GM04503 (cell line): ENCODE measurements at regions not wholly inside any gene's neighbourhood (a gene's known extent, or its start where the extent isn't known, plus 50 kb on each side); places are given as distances from the start of the nearest gene placed in this dataset.
"Not testable (repeated sequence)": the region's sequence is repeated elsewhere in the genome, so short reads cannot be mapped to it uniquely, and the experiment has no call there.

Experiments used
- DNase-seq: peaks from one replicate; pipeline ENCODE4 v3.0.0-alpha.2; 2012; ENCODE audit warnings: low read depth

DNA sequence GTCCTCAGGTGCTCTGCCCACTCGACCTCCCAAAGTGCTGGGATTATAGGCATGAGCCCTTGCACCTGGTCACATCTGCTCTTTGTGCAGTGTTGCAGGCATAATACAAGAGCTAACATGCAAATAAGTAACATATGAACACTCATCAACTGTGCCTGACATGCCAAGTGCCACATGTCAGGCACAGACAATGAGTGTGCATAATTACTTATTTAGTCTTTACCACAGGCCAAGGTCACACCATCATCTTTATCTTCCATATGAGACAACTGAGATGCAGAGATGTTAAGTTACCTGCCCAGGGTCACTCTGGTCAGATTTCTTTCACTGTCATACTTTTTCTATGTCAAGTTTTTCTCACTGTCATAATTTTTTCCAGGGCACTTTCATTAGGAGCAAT, 126.1 kb downstream of the PPIAL4G start:
- no peak for DNase-seq

DNA sequence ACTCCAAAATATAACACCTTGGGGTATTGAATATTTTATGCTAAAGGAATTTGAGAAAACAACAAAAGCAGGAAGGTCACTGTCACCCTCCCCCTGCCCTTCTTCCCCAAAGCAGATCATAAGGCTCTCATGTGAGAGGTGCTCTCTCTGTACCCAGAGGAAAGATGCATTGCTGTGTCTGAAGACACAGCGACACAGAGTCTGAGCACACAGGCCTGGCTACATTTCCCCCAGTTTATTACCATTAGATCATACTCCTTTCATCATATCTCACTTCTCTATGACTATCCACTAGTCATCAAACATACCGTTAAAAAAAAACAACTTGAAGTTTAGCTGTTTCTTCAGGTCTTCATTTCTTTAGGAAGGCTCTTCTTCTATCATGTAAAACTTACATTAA, 127.1 kb downstream of the PPIAL4G start:
- no peak for DNase-seq

DNA sequence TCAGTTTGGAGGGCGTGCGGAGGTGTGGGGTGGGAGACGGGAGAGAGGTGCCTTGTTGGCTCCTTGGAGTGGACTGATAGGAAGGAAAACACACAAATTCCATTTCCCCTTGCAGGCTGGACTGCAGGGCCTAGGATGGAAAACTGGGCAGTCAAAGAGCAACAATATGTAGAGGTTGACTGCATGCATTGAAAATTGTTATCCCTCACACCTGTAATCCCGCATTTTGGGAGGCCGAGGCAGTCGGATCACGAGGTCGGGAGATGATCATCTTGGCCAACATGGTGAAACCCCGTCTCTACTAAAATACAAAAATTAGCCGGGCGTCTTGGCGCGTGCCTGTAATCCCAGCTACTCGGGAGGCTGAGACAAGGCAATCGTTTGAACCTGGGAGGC, 128.2 kb downstream of the PPIAL4G start:
- no peak for DNase-seq

DNA sequence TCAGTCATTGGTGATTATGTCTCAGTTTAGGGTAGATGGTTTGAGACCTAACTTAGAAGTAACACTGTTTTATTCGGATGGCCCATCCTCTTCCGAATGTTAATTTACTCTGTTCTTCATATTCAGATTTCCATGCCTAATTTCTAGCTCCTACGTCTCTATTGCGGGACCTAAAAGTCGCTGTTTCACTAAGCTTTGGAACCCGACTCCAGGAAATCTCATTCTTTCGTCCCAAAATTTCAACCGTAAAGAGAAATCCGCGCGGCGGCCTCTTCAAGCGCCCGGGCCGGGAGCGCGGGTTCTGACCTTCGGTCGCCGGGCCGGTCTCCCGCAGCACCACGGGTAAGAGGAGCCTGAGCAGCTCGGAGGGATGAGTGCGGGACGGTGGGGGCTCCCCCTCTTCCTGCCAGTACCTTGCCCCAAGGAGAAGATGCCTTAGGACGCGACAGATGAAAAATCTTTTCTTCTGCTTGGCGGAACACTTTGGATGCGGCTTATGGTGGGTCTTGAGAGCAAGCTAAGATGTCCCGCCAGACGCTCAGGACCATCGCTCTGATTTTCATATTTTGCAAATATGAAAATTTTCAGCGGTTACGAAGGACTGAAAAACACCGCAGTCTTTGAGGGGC, 128.7 kb downstream of the PPIAL4G start:
- DNase-seq, result no peak

DNA sequence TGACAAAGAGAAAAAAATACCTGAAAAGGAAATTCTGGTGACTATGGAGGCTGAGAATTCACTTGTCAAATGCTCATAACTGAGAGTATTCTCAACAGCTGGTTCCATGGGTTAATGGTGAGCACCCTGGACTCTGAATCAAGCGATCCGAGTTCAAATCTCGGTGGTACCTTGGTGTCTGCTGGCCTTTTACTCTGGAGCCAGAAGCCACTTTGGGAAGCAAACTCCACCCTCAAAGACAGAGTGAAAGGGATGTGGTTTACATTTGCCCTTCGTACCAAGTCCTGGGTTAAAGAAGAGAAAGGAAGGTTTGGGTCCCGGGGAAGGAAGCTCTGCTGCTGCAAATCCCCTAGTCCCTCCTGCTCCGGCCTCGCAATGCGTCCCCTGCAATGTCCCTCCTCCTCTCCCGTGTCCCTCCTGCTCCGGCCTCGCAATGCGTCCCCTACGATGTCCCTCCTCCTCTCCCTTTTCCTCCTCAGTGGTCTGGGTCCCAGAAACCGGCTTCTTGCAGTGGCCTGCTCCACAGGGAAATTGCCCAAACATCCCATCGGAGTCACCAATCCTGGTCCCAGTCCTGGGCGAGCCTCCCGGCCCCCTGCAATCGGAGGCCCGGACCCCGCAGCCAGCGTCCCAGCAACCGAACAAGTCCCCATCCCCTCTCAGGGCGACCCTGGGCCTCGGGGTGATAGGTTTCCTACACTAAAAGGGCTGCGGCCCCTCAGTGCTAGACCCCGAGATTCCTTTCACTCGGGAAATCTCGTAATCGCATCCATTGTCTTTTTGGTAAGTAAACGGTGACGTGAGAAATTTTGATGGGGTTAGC, 129.4 kb downstream of the PPIAL4G start:
- peak; percentile 31 for DNase-seq

DNA sequence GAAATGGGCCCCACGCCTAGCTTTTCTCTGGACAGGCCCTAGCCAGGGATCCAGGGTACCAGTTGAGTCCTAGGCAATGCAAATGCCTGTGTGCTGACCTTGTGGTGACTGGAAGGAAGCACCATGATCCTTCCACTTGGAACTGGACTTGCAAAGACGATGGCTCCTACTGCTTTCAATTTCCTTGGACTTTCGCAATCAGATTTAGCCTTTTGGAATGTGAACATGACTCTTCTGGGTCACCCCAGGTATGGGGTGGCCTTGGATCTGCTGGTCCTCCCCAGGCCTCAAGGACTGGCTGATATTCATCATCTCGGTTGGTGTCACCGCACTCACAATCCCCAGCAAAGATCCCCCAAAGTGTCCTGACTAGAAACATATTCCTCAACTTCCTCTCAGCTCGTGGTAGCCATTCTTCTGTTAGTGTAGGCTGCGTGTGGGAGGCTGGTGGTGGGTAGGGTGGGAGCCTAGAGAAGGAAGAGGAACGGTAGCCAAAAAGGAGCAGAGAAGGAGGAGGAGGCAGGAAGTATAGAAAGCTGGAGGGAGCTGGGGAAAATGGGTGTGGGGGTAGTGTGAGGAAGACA, 130.5 kb downstream of the PPIAL4G start:
- DNase-seq, result no peak

DNA sequence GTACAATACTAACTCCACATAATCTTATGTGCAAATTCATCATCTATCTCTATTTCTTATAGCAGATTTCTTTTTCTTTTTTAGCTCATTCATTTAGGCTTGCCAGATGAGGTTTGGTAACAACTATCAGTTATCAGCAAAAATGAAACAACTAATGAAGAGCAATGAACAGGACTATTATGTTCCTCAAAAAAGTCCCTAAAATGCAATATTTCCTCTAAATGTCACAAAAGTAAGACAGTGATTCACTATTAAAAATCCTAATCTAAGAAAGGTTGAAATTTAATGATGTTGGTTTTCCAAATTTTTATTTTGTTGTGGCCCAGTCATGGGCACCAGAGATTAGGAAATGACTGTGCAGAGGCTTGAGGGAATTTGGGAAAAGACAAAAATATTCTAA, 135.3 kb downstream of the PPIAL4G start:
- DNase-seq, result no peak

DNA sequence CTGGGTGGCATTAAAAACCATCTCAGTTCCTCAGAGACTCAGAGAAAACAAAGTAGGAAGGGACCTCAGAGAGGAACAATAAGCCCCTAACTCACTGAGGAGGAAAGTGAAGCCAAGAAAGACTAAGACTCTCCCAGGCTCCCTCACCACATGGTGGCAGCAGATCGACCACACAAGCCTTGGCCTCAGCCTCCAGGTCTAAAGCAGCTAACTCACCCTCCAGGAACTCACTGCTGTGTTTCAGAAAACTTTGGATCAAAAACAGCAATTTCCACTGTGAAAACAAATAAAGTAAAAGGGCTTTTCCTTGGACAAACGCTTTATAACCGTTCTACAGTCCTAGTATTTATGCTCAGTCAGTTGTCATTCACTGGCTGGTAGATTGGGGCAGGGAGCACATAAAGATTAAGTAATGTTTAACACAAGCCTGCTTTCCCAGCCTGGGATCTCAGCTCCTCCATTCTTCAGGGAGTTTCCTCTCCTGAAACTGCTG, 137.4 kb downstream of the PPIAL4G start:
- DNase-seq, result not testable (repeated sequence)

DNA sequence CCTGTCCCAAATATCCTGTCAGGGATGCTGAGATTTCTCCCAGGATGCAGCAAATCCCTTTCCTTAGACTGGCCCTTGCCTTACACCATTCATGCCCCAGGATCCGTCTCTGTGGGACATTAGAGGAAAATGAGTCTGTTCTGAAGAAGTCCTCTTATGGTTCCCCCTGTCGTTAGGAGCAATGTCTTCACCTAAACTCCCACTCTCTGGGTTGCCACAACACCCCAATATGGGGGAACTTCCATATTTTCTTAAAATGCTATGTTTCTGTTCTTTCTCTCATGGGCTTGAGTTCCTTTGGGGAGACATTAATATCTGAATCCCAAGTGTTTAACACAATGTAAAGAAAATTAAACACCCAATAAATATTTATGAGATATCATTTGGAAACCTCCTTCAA, 138.5 kb downstream of the PPIAL4G start:
- DNase-seq, result not testable (repeated sequence)

DNA sequence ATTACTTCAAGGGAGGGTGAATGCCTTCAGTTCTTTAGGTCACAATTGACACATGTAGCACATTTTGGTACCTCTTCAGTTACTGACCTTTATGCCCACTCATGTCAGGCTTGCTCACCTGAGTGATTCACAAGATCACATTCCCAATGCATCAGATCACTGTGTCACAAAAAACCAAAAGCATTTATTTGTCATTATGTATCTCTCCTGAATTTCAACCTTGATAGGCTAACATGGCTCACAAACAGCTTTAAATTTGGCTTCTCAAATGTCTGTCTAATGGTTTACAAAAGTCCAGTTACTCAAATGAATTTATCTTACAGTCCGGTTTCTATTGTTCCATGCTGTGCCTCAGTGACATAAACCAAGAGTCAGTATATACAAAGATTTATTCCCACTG, 141.4 kb downstream of the PPIAL4G start:
- DNase-seq, result not testable (repeated sequence)

DNA sequence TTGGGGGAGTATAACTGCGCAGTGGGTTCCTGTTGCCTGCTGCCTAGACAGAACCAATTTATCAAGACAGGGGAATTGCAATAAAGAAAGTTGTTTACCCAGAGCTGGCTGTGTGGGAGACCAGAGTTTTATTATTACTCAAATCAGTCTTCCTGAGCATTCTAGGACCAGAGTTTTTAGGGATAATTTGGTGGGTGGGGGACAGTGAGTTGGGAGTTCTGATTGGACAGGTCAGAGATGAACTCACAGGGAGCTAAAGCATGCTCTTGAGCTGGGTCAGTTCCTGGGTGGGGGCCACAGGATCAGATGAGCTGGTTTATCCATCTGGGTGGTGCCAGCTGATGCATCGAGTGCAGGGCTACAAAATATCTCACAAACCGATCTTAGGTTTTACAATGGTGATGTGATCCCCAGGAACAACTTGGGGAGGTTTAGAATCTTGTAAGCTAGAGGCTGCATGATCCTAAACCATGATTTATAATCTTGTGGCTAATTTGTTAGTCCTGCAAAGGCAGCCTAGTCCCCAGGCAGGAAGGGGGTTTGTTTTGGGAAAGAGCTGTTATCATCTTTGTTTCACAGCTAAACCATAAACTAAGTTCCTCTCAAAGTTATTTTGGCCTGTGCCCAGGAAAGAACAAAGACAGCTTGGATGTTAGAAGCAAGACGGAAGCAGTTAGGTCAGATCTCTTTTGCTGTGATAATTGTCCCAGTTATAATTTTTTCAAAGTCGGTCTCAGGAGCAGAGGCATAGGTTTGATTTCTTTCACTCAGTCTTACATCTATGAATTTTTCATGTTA, 146.8 kb downstream of the PPIAL4G start:
- not testable (repeated sequence) for DNase-seq

DNA sequence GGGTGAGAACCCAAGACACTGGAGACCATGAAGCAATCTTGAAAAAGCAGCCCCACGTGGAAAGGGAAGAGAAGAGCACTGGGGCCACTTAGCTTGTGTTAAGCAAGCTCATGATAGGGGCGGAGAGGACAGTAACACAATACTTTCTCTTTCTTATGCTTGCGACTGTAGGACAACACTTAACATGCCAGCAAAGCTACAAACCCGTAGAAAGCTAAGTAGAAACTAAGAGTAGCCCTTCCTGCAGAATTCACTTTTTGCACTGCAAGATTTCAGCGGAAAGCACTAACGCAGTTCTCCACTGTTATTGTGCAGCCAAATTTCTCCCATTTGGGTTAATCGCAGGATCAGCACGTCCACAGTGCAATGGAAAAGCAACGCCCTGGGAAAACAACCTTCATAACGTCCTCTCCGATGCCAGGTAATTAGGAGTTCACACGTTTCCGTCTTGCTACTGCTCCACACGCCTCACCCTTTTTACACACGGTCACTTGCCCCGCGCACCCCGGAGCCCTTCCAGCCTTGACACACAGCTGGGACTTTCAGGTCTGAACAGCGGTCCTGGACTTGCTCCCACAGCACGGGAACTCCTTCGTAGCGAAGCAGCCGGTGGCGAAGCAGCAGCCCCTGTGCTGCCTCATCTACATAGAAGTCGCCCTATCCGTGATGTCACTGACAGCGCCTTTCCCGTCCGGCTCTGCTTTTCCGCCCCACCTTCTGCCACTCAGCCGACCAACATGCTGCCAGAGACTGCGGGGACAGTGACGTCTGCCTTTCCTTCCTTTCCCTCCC, 148.6 kb downstream of the PPIAL4G start:
- no peak for DNase-seq

DNA sequence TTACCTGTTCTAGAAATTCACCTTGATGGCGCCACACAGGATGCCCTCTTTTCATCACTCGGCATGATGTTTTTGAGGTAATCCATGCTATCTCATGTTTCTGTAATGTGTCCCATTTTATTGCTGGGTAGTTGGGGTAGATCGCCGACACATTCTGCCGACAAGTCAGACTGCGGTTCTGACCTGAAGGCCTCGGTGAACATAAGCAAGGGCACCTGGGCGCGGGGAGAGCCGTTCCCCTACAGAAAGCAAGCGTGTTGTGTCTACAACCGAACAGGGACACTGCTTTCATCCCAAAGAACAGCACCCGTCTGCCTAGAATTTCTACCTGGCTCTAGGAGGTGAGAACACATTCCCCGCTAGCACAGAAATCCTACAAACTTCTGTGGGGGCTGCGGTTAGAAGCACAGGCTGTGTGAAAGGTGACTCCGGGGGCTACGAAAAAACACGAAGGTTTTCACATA, 149.2 kb downstream of the PPIAL4G start:
- DNase-seq, result no peak

DNA sequence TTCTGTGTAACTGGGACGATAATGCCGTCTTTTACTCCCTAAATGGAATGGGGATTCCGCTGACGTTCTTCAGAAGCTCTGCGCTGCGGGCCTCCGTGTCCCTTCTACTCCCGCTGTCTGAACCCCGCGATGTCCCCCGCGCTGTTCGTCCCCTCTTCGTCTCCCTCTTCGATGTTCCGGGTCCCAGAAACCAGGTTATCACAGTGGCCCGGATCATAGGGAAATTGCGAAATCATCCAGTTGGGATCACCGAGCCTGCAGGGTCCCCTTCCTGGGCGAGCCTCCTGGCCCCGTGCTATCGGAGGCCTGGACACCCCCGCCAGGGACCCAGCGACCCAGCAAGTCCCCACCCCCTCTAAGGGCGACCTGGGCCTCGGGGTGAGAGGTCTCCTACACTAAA, 154.2 kb downstream of the PPIAL4G start:
- DNase-seq, result no peak

DNA sequence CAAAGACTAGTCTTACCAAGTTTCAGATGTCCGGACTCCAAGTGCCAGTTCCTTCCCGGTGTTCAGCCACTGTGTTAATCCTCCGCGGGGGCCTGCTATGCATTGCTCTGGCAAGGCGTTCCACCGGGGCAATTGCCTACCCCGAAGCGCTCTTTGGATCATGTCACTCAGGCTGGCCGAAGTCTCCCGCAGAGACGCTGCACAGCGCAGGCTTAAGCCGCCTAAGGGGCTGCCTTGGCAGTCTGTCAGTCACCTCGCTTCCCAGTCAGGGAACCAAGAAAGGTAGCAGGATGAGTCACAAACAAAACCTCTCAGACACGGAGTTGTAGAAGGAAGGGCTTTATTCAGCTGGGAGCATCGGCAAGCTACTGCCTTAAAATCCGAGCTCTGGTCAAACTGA, 158.1 kb downstream of the PPIAL4G start:
- not testable (repeated sequence) for DNase-seq

DNA sequence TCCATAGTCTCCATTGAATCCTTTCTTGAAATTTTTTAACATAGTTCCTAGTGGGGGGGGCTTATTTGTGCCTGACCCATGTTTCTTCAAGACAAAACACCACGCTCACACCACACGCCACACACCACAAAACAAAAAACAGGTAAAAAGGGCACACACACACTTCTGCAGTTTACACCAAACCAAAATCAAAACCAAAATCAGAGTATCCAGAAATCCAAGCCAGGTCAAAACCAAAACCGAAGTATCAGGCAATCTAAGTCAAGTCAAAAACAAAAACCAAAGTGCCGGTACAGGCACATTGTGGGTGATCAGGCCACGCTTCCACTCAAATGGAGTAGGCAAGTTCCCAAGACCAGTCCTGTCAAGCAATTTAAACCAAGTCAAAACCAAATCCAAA, 158.6 kb downstream of the PPIAL4G start:
- DNase-seq, result not testable (repeated sequence)

DNA sequence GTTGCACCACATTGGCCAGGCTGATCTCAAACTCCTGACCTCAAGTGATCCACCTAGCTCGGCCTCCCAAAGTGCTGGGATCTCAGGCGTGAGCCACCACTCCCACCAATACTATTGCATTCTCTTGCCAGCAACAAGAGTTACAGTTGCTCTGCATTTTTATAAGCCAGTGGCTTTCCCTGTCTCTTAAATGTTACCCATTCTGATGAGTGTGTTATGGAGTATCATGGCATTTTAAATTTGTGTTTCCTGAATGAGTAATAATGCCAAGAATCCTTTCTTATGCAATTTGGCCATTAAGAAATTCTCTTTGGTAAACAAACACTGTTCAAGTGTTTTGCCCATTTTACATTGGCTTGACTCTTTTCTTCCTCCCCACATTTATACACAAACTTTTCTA, 163.0 kb downstream of the PPIAL4G start:
- not testable (repeated sequence) for DNase-seq

DNA sequence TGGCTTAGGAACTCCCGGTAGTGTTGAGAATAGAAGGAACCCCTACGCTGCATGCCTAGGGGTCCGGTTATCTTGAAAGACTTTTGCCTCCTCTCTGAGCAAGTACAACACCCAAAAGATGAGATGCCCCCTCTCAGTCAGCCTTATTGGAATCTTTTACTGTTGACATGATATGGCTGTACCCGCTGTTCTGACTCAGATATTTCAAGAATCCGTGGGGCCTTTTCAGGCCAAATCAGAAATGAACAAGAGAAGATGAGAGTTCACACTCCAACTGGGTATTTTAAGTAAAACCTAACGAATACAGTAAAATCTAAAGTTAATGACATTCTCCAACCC, 164.2 kb downstream of the PPIAL4G start:
- DNase-seq, result no peak

DNA sequence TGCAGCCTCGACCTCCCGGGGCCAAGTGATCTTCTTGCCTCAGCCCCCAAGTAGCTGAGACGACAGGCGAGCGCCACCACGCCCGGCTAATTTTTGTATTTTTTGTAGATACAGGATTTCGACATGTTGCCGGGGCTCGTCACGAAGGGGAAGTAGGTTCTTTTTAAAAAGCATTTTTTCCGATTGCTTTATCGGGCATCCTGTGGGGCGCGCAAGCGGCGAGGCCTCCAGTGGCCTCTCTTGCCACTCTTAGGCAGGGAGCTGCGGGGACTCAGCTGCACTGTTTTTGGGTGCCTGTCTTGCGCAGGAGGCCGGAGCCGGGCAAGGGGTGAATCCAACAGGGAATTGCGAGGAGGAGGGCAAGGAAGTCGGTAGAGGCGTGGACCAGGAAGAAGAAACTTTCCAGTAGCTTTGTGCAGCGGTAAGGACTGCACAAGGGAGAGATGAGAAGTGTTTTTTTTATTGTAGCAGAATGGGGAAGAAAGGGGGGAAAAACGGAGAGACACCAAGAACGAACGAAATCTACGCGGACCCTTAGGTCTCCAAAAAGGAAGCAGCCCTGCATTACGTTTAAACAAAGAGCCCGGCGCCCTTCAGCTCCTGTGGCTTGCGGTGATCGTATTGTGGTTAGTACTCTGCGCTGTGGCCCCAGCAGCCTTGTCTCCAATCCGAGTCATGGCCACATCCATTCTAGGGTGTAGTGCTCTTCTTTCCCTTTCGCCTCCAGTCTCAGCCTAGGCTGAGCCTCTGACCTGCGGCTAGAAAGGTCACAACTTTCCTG, 164.8 kb downstream of the PPIAL4G start:
- DNase-seq, result no peak

DNA sequence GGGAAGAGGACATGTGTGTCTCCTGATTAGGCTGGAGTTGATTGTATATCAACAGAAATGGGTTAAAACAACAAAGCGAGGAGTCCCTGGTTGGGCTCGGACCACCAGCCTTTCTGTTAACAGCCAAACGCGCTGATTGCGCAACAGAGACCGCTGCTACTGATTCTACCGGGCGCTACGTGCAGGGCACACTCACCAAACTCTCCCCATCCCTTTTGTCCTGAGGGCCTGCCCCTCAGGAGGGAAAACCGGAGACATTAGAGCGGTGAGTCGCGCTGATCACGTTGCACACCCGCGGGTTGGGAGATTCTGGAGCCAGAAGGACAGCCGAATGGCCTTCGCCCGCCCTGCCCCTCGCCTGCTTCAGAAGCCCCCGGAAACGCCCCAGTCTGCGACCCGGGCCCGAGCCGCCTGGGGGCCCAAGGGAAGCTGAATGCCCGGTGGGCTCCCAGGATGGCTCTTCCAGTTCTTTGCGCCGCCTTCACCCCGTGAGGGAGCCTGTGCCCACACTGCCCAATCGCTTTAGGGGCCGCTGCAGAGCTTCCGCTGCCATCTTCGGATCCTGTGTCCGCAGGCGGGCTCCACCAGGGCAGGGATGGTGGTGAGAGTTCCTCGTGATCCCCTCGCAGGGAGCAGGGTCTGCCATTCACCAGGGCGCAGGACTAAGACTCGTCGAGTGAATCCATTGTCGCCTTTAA, 165.4 kb upstream of the NBPF11 start:
- DNase-seq, result no peak
